ENCODE measurements at regions not wholly inside any gene's neighbourhood (a gene's known extent, or its start where the extent isn't known, plus 50 kb on each side); places are given as distances from the start of the nearest gene placed in this dataset.

GRCh38 chr7:47044625-47045024 lies 537.3 kb downstream of the TNS3 start:
- no peak for TF ChIP-seq ZNF24 (IDR thresholded peaks at IDR 0.05)
- TF ChIP-seq FOS (IDR thresholded peaks at IDR 0.05; ENCODE audit: borderline replicate concordance, extremely low read depth, insufficient read length), result no peak
- TF ChIP-seq SIX5 (IDR thresholded peaks at IDR 0.05; ENCODE audit: low read depth, low read length, severe bottlenecking), result no peak
